ENCODE measurements at regions not wholly inside any gene's neighbourhood (a gene's known extent, or its start where the extent isn't known, plus 50 kb on each side); places are given as distances from the start of the nearest gene placed in this dataset.

GRCh38 chr4:26196567-26196966 lies 124.2 kb upstream of the RBPJ start:
- FAIRE-seq (no peak), DNase-seq (ENCODE audit: low read depth in 1 of 2, low spot score in 2 of 2) (no peak)
- CTCF ChIA-PET (ENCODE audit: partially characterized antibody), result interaction anchor here (0.8 kb wide), 1 partner anchor 14 kb away, joined by 3 read pairs; no protein-coding TSS in a partner anchor
- Histone ChIP-seq H2AK5ac (ENCODE audit: low read depth, low read length) (no peak overlapping the region), H2BK5ac (ENCODE audit: low read depth, low read length) (no peak overlapping the region), H3K18ac (ENCODE audit: extremely low read depth, low read length) (no peak overlapping the region), H3K4me3 (ENCODE audit: extremely low read depth in 1 of 4, insufficient read depth in 2 of 4, low read depth in 3 of 4, low read length in 4 of 4) (no peak overlapping the region), H4K20me1 (replicated peaks in 1 of 2; ENCODE audit: control insufficient read depth in 1 of 2, insufficient read depth in 2 of 2, low read length in 2 of 2) (no peaks in the 10 kb centered on the region), H3K23ac (ENCODE audit: insufficient read length) (no peak overlapping the region), H3K79me1 (ENCODE audit: low read depth, low read length) (no peaks in the 10 kb centered on the region), H2BK120ac (replicated peaks; ENCODE audit: low read depth, low read length) (no peak overlapping the region), H3K4me2 (ENCODE audit: insufficient read depth in 1 of 2, low read depth in 2 of 2, low read length in 2 of 2) (no peak overlapping the region), H3K36me3 (ENCODE audit: control insufficient read depth in 2 of 4, insufficient read depth in 4 of 4, low read length in 3 of 4) (no peaks in the 10 kb centered on the region), H3K4me1 (replicated peaks in 1 of 4; ENCODE audit: control insufficient read depth in 3 of 4, insufficient read depth in 4 of 4, low read length in 3 of 4) (no peaks in the 10 kb centered on the region), H2AFZ (ENCODE audit: low read length) (no peak overlapping the region), H2BK20ac (ENCODE audit: low read length) (no peak overlapping the region), H3K4ac (replicated peaks; ENCODE audit: insufficient read length, low read depth, low read length) (no peak overlapping the region), H3K79me2 (ENCODE audit: control insufficient read depth in 1 of 2, insufficient read depth in 2 of 2, low read length in 2 of 2) (no peaks in the 10 kb centered on the region), H3K27me3 (replicated peaks in 1 of 4; ENCODE audit: control insufficient read depth in 3 of 4, extremely low read depth in 1 of 4, insufficient read depth in 3 of 4, low read length in 3 of 4) (no peaks in the 10 kb centered on the region), H3K9ac (replicated peaks in 1 of 4; ENCODE audit: extremely low read depth in 1 of 4, low read depth in 3 of 4, low read length in 3 of 4) (no peak overlapping the region), H2BK12ac (ENCODE audit: low read depth, low read length) (no peak overlapping the region), H4K5ac (ENCODE audit: insufficient read length, low read depth, low read length) (no peak overlapping the region), H2BK15ac (ENCODE audit: low read length) (no peak overlapping the region), H3K9me3 (ENCODE audit: insufficient read depth in 2 of 2, low read depth in 1 of 2, low read length in 1 of 2) (no peaks in the 10 kb centered on the region), H3K14ac (ENCODE audit: insufficient read length) (no peak overlapping the region), H4K91ac (replicated peaks; ENCODE audit: insufficient read length, low read length) (no peak overlapping the region), H4K8ac (ENCODE audit: extremely low read depth, insufficient read depth, low read length) (no peak overlapping the region), H3K27ac (ENCODE audit: low read depth, low read length) (no peak overlapping the region), H3K23me2 (ENCODE audit: low read depth, low read length) (no peaks in the 10 kb centered on the region), H3K56ac (replicated peaks; ENCODE audit: insufficient read length, low read depth, low read length) (no peak overlapping the region)
- 91% methylated on average over 5 of the region's 5 CpGs; no CpG with 5 or more reads in 1 of the 2 experiments for WGBS, 2 experiments (ENCODE audit: extremely low coverage in 1 of 2, insufficient coverage in 1 of 2, insufficient read length in 1 of 2, insufficient replicate concordance in 2 of 2, low coverage in 1 of 2, low lambda C conversion rate in 2 of 2, missing lambda C conversion rate in 1 of 2)
- TF ChIP-seq BACH1 (IDR thresholded peaks at IDR 0.05; ENCODE audit: low read length) (no peak), ASH2L (IDR thresholded peaks at IDR 0.05; ENCODE audit: low read length) (no peak), ZNF274 (IDR thresholded peaks at IDR 0.05; ENCODE audit: borderline replicate concordance, extremely low read depth, low read length) (no peak), TEAD4 (IDR thresholded peaks at IDR 0.05; ENCODE audit: low read depth, low read length) (no peak), MAX (IDR thresholded peaks at IDR 0.05) (no peak), SIN3A (conservative IDR thresholded peaks at IDR 0.05 in 1 of 2, IDR thresholded peaks at IDR 0.05 in 1 of 2; ENCODE audit: low read depth in 1 of 2, low read length in 2 of 2) (no peak), CTBP2 (IDR thresholded peaks at IDR 0.05; ENCODE audit: borderline replicate concordance, insufficient read depth, insufficient read length, low read length) (no peak), CREB1 (IDR thresholded peaks at IDR 0.05) (no peak)
- POLR2A ChIA-PET (ENCODE audit: partially characterized antibody), result interaction anchor here (0.6 kb wide), 1 partner anchor 9 kb away, joined by 3 read pairs; no protein-coding TSS in a partner anchor

All from H1 (cell line).